ENCODE measurements at regions not wholly inside any gene's neighbourhood (a gene's known extent, or its start where the extent isn't known, plus 50 kb on each side); places are given as distances from the start of the nearest gene placed in this dataset.
A peak's percentile ranks its signal among the peaks of the same experiment; 100 is the strongest.

GRCh38 chr3:17935222-17935621 lies 192.8 kb upstream of the TBC1D5 start:
- H3K9me3 Mint-ChIP-seq, result no peaks in the 10 kb centered on the region
- TF ChIP-seq, protein P1, sequence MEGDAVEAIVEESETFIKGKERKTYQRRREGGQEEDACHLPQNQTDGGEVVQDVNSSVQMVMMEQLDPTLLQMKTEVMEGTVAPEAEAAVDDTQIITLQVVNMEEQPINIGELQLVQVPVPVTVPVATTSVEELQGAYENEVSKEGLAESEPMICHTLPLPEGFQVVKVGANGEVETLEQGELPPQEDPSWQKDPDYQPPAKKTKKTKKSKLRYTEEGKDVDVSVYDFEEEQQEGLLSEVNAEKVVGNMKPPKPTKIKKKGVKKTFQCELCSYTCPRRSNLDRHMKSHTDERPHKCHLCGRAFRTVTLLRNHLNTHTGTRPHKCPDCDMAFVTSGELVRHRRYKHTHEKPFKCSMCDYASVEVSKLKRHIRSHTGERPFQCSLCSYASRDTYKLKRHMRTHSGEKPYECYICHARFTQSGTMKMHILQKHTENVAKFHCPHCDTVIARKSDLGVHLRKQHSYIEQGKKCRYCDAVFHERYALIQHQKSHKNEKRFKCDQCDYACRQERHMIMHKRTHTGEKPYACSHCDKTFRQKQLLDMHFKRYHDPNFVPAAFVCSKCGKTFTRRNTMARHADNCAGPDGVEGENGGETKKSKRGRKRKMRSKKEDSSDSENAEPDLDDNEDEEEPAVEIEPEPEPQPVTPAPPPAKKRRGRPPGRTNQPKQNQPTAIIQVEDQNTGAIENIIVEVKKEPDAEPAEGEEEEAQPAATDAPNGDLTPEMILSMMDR (conservative IDR thresholded peaks at IDR 0.05), result no peak
- DNase-seq (ENCODE audit: extremely low spot score, unreplicated experiment), result no peak
- H3K27me3 Mint-ChIP-seq, result no peaks in the 10 kb centered on the region
- H3K4me3 Mint-ChIP-seq, result no peak overlapping the region
- H3K36me3 Mint-ChIP-seq, result no peaks in the 10 kb centered on the region
- H3K4me1 Mint-ChIP-seq (ENCODE audit: unreplicated experiment), result no peaks in the 10 kb centered on the region
- H3K27ac Mint-ChIP-seq, result no peak overlapping the region

- Mint-ChIP-seq H3K27ac (no peak overlapping the region), H3K4me1 (ENCODE audit: unreplicated experiment) (no peaks in the 10 kb centered on the region), H3K36me3 (no peaks in the 10 kb centered on the region), H3K27me3 (no peaks in the 10 kb centered on the region), H3K9me3 (no peaks in the 10 kb centered on the region), H3K4me3 (no peak overlapping the region)
- TF ChIP-seq, protein P1 (conservative IDR thresholded peaks at IDR 0.05), result no peak
- DNase-seq (ENCODE audit: extremely low spot score, unreplicated experiment), result no peak
These were observed 189.8 kb upstream of the TBC1D5 start for GRCh38 chr3:17932136-17932771.

DNA sequence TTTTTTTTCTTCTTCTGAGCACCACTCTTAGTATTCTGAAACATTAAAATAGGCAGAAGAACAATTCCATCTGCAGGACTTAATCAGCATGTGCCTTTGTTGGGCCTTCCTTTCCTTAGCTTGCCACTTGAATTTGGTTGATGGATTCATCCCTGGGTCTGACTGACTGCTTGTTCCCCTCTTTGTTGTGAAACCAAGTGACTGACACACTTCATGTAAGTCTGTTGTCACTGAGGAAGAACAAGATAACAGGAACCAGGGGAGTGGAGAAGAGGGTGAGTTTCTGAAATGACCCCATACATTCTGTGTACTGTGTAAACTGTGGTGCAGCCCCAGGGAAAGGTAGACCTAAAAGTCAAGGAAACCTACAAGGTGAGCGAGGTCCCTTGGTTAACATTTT lies 188.7 kb upstream of the TBC1D5 start:
- no peaks in the 10 kb centered on the region for H3K36me3 Mint-ChIP-seq
- no peaks in the 10 kb centered on the region for H3K27me3 Mint-ChIP-seq
- H3K4me1 Mint-ChIP-seq (ENCODE audit: unreplicated experiment), result no peaks in the 10 kb centered on the region
- peak overlapping the region; percentile 24 for H3K27ac Mint-ChIP-seq
- no peak for DNase-seq (ENCODE audit: extremely low spot score, unreplicated experiment)
- no peak overlapping the region for H3K4me3 Mint-ChIP-seq
- H3K9me3 Mint-ChIP-seq, result no peaks in the 10 kb centered on the region
- TF ChIP-seq, protein P1 (conservative IDR thresholded peaks at IDR 0.05), result no peak

- no peaks in the 10 kb centered on the region for H3K9me3 Mint-ChIP-seq
These were observed 186.2 kb upstream of the TBC1D5 start for GRCh38 chr3:17928502-17929145.

GRCh38 chr3:17927036-17927435 lies 184.6 kb upstream of the TBC1D5 start:
- Mint-ChIP-seq H3K27me3 (no peaks in the 10 kb centered on the region), H3K36me3 (no peaks in the 10 kb centered on the region), H3K4me3 (no peak overlapping the region), H3K4me1 (ENCODE audit: unreplicated experiment) (no peaks in the 10 kb centered on the region), H3K9me3 (no peaks in the 10 kb centered on the region), H3K27ac (no peak overlapping the region)
- no peak for DNase-seq (ENCODE audit: extremely low spot score, unreplicated experiment)
- TF ChIP-seq, protein P1 (conservative IDR thresholded peaks at IDR 0.05), result no peak

More at GRCh38 chr3:17928502-17929145, 186.2 kb upstream of the TBC1D5 start:
- Mint-ChIP-seq H3K27ac (no peak overlapping the region), H3K27me3 (no peaks in the 10 kb centered on the region), H3K4me1 (ENCODE audit: unreplicated experiment) (no peaks in the 10 kb centered on the region), H3K36me3 (no peaks in the 10 kb centered on the region), H3K4me3 (no peak overlapping the region)
- DNase-seq (ENCODE audit: extremely low spot score, unreplicated experiment), result no peak
- TF ChIP-seq, protein P1 (conservative IDR thresholded peaks at IDR 0.05), result no peak
